ENCODE measurements at regions not wholly inside any gene's neighbourhood (a gene's known extent, or its start where the extent isn't known, plus 50 kb on each side); places are given as distances from the start of the nearest gene placed in this dataset.

DNA sequence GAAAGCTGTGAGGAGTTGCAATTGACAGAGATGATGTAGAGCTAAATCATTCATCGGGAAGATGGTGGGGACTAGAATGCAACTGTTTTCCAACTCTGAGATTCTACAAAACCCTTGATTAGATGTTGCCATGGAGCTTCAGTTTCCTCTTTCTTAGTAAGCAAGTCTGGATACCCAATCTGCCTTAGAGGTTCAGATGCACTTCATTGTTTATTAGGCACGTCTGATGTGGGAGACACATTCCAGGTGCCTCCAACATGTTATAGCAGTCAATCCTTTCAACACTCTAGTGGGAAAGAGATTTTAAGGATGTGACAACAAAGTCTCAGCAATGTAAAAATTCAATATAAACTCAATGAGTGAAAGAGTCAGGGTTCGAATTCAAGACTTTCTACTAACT is 291.3 kb upstream of the PHYHIPL start:
- Mint-ChIP-seq H3K9me3 (peaks cover 3 to 13% (median 10%) of the 10 kb centered on the region in 3 donors), H3K27me3 (no peaks in the 10 kb centered on the region), H3K36me3 (no peaks in the 10 kb centered on the region), H3K4me1 (no peaks in the 10 kb centered on the region), H3K4me3 (no peak overlapping the region), H3K27ac (no peak overlapping the region)

DNA sequence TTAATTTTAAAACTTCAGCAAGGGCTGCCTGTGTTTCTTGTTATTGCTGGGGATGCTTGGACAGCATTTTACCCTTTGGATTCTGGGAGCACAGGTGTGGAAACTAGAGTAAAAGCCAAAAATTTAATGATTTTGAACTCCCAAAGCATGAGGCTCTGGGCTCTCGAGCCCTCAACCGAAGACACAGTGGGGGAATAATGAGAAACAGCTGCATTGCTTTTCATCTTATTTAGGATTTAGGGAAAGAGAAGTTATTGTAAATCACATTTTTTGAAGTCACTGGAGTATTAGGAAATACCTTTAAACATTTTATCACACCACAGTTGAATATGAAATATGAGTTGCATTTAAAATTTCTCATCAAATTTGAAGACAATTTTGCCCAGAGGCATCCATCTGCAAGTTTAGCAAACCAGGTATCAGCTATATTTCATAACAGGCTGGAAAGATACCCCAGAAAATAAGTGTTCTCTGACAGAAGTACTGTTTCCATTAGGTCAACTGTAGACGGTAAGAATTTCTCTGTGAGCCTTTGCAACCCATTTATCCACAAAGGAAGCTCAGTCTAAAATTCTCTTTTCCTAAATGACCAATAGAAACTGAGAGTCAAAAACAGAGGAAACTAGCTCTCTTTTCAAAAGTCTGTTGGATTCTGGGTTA is 290.6 kb upstream of the PHYHIPL start:
- no peak overlapping the region for H3K4me3 Mint-ChIP-seq
- H3K4me1 Mint-ChIP-seq = no peaks in the 10 kb centered on the region
- H3K36me3 Mint-ChIP-seq = no peaks in the 10 kb centered on the region
- no peak overlapping the region for H3K27ac Mint-ChIP-seq
- peaks cover 3 to 13% (median 10%) of the 10 kb centered on the region in 3 donors for H3K9me3 Mint-ChIP-seq
- no peaks in the 10 kb centered on the region for H3K27me3 Mint-ChIP-seq

GRCh38 chr10:58886406-58886805 is 290.0 kb upstream of the PHYHIPL start:
- no peak overlapping the region for H3K4me3 Mint-ChIP-seq
- peaks cover 3 to 12% (median 7%) of the 10 kb centered on the region in 3 donors for H3K9me3 Mint-ChIP-seq
- no peaks in the 10 kb centered on the region for H3K36me3 Mint-ChIP-seq
- no peaks in the 10 kb centered on the region for H3K4me1 Mint-ChIP-seq
- no peak overlapping the region for H3K27ac Mint-ChIP-seq
- no peaks in the 10 kb centered on the region for H3K27me3 Mint-ChIP-seq

DNA sequence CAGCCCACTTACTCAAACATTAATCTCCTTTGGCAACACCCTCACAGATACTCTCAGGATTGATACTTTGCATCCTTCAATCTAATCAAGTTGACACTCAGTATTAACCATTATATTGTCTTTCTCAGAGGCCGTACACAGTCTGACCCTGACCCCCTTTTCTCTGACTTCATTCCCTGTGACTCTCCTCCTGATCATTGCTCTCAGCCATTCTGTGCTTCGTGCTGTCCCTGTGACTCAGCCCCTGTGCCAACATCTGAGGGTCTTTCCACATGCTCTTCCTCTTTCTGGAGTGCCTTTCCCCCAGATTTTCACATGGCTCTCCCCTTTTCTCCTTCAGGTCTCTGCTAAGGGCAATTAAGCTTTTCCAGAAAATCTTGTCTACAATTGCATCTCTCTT is 289.0 kb upstream of the PHYHIPL start:
- Mint-ChIP-seq H3K9me3 (peaks cover 1 to 4% (median 4%) of the 10 kb centered on the region in 3 donors), H3K27me3 (no peaks in the 10 kb centered on the region), H3K36me3 (no peaks in the 10 kb centered on the region), H3K4me3 (no peak overlapping the region), H3K27ac (no peak overlapping the region), H3K4me1 (no peaks in the 10 kb centered on the region)

DNA sequence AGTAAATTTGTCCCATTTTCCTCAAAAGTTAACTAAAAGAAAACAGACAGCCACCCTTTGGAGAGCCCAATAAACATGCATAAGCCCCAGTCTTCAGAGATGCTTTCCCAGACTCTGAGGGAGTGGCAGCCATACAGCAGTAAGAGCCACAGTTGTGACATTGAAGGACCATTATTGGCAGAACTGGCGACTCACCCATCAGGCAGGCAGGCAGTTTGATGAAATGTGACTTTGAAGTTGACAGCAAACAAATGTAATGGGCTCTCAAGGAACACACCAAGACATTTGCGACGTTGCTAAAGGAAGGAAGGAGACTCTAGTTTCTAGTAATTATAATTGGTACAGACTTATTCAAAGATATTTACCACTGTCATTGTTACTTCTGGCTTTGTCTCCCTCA is 287.5 kb upstream of the PHYHIPL start:
- H3K4me3 Mint-ChIP-seq = no peak overlapping the region
- H3K4me1 Mint-ChIP-seq = no peaks in the 10 kb centered on the region
- H3K36me3 Mint-ChIP-seq = no peaks in the 10 kb centered on the region
- H3K27ac Mint-ChIP-seq = no peak overlapping the region
- peaks cover 1% of the 10 kb centered on the region for H3K27me3 Mint-ChIP-seq
- peaks cover 0 to 2% (median 0%) of the 10 kb centered on the region in 3 donors for H3K9me3 Mint-ChIP-seq

- H3K36me3 Mint-ChIP-seq = no peaks in the 10 kb centered on the region
These were observed 284.4 kb upstream of the PHYHIPL start for GRCh38 chr10:58892031-58892531.

DNA sequence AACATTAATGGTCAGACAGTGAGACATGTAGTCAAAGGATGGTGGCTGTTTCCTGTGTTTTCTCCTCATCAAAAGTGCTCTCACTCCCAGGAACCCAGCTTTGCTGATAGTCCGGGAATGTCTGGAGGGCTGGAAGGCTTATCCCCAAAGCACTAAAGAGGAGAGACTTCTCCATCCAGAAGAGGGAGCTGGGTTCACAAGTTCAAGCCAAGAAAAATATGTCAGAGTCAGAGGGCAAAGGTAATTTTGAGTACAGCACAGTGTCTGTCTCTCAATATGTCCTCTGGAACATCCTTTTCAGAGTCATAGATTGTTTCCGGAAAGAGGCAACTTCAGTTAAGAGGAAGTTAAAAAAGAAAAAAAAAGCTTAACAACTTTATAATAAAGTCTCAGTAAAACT is 281.5 kb upstream of the PHYHIPL start:
- no peaks in the 10 kb centered on the region for H3K36me3 Mint-ChIP-seq
- H3K4me3 Mint-ChIP-seq = no peak overlapping the region
- H3K4me1 Mint-ChIP-seq = no peaks in the 10 kb centered on the region
- peaks cover 1% of the 10 kb centered on the region for H3K27me3 Mint-ChIP-seq
- H3K9me3 Mint-ChIP-seq = peaks cover 0 to 5% (median 0%) of the 10 kb centered on the region in 3 donors
- H3K27ac Mint-ChIP-seq = no peak overlapping the region

More at GRCh38 chr10:58892031-58892531, 284.4 kb upstream of the PHYHIPL start:
- no peak overlapping the region for H3K4me3 Mint-ChIP-seq
- H3K4me1 Mint-ChIP-seq = no peaks in the 10 kb centered on the region
- peaks cover 1% of the 10 kb centered on the region for H3K27me3 Mint-ChIP-seq
- H3K9me3 Mint-ChIP-seq = peaks cover 0 to 2% (median 0%) of the 10 kb centered on the region in 3 donors
- no peak overlapping the region for H3K27ac Mint-ChIP-seq

GRCh38 chr10:58896229-58896628 is 280.2 kb upstream of the PHYHIPL start:
- Mint-ChIP-seq H3K9me3 (peaks cover 0 to 3% (median 0%) of the 10 kb centered on the region in 3 donors), H3K4me1 (no peaks in the 10 kb centered on the region)

GRCh38 chr10:58897236-58897635 is 279.2 kb upstream of the PHYHIPL start:
- H3K4me3 Mint-ChIP-seq = no peak overlapping the region
- no peak overlapping the region for H3K27ac Mint-ChIP-seq
- peaks cover 0 to 3% (median 2%) of the 10 kb centered on the region in 3 donors for H3K9me3 Mint-ChIP-seq
- H3K27me3 Mint-ChIP-seq = peaks cover 1% of the 10 kb centered on the region
- no peaks in the 10 kb centered on the region for H3K36me3 Mint-ChIP-seq
- H3K4me1 Mint-ChIP-seq = no peaks in the 10 kb centered on the region

More at GRCh38 chr10:58896229-58896628, 280.2 kb upstream of the PHYHIPL start:
- Mint-ChIP-seq H3K27ac (no peak overlapping the region), H3K27me3 (peaks cover 1% of the 10 kb centered on the region), H3K36me3 (no peaks in the 10 kb centered on the region), H3K4me3 (no peak overlapping the region)

- no peak overlapping the region for H3K27ac Mint-ChIP-seq
These were observed 278.7 kb upstream of the PHYHIPL start for GRCh38 chr10:58897708-58898107.

DNA sequence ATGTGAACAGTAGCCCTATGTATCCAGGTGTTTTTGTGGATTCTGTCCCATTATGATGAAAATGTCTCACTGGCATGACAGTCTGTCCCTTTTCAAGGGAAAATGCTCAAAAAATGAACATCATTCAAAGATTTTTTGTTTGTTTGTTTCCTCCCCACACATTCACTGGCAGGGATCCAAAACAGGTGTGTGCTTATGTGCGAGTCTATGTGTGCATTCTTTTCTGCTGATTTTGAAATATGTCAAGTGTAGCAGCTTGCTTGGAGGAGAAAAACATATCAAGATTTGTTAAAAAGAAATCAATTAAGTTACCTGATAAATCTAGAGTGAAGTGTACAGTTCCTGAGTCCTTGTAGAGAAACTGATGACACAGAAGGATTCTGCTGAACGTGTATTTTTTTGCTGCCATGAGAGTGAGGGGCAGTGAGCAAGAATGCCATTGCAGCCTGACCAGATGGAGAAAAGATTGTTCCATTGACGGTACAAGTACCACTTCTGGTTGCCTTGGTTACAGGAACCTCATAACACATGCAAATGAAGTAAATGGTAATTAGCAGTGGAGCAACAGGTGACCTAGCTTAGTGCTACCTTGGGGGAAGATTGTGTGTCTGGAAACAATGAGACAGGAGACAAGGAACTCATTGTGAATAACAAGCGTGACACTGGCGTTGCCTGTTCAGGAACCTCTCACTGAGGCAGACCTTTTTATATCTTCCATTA is 277.4 kb upstream of the PHYHIPL start:
- no peaks in the 10 kb centered on the region for H3K27me3 Mint-ChIP-seq
- no peaks in the 10 kb centered on the region for H3K4me1 Mint-ChIP-seq
- H3K9me3 Mint-ChIP-seq = peaks cover 0 to 3% (median 2%) of the 10 kb centered on the region in 3 donors
- H3K36me3 Mint-ChIP-seq = no peaks in the 10 kb centered on the region
- no peak overlapping the region for H3K4me3 Mint-ChIP-seq
- H3K27ac Mint-ChIP-seq = no peak overlapping the region

More at GRCh38 chr10:58897708-58898107, 278.7 kb upstream of the PHYHIPL start:
- no peaks in the 10 kb centered on the region for H3K4me1 Mint-ChIP-seq
- H3K4me3 Mint-ChIP-seq = no peak overlapping the region
- H3K36me3 Mint-ChIP-seq = no peaks in the 10 kb centered on the region
- H3K27me3 Mint-ChIP-seq = peaks cover 1% of the 10 kb centered on the region
- H3K9me3 Mint-ChIP-seq = peaks cover 0 to 3% (median 2%) of the 10 kb centered on the region in 3 donors

DNA sequence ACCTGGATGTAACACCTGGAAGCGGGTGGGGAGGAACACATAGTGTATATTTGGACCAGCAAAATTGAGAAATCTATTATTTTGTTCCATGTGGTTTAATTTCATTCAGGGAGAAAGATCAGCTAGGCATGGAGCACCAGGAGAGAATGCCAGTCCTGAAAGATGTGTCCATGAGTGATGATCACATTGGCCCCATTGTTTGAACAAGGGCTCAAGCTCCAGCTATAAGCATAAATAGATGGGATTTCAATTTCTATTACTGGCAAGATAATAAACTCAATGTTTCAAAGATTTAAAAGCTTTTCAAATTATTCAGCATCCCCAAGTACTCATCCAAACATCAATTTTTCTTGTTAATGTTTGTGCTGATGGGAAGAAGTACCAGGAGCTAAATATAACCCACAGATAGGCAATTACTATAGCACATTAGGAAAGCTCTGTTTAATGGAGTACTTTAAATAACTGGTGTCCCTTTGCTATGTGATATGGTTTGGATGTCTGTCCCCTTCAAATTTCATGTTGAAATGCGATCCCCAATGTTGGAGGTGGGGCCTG is 275.3 kb upstream of the PHYHIPL start:
- Mint-ChIP-seq H3K4me1 (no peaks in the 10 kb centered on the region), H3K27ac (no peak overlapping the region), H3K36me3 (no peaks in the 10 kb centered on the region)

GRCh38 chr10:58903071-58903470 is 273.4 kb upstream of the PHYHIPL start:
- Mint-ChIP-seq H3K27ac (no peak overlapping the region), H3K27me3 (no peaks in the 10 kb centered on the region), H3K4me3 (no peak overlapping the region), H3K4me1 (no peaks in the 10 kb centered on the region), H3K9me3 (peaks cover 0 to 7% (median 3%) of the 10 kb centered on the region in 3 donors), H3K36me3 (no peaks in the 10 kb centered on the region)

More for the DNA sequence above, 275.3 kb upstream of the PHYHIPL start:
- Mint-ChIP-seq H3K4me3 (no peak overlapping the region), H3K9me3 (peaks cover 0 to 5% (median 3%) of the 10 kb centered on the region in 3 donors), H3K27me3 (no peaks in the 10 kb centered on the region)

DNA sequence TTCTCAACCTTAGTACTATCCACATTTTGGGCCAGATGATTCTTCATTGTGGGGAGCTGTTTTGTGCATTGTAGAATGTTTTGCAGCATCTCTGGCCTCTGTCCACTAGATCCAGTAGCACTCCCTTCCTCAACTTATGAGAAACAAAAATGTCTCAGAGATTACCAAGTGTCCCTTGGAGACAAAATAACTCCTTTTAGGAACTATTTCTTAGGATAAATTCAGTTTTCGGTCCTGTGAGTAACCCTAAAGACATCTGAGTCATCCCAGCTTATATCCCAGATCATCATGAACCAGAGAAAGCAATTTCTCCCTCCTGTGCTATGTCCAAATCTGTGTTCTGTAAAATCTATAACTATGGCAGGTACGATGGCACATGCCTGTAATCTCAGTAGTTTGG is 266.6 kb upstream of the PHYHIPL start:
- Mint-ChIP-seq H3K27me3 (no peaks in the 10 kb centered on the region), H3K36me3 (no peaks in the 10 kb centered on the region), H3K4me3 (peak overlapping the region in 1 of 4 donors; percentile 52), H3K27ac (no peak overlapping the region), H3K4me1 (no peaks in the 10 kb centered on the region), H3K9me3 (peaks cover 0 to 5% (median 0%) of the 10 kb centered on the region in 3 donors)

DNA sequence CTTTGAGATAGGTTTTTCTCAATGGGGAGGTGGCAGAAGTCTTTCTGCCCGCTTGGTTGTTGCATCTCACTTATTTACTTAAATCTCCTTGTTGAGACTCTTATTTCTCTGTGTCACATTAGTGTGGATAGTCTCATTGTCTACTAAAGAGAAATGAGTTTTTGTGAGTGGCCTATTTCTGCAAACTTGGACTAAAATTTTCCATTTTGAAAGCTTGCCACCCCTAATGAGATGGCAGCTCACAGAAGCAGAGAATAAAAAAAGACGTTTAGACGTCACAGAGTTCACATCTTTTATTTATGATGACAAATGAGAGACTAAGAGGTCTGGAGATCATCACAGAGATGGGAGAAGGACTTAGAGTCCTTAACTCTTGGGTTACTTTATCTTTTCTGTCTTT is 262.7 kb upstream of the PHYHIPL start:
- Mint-ChIP-seq H3K27ac (no peak overlapping the region), H3K4me1 (no peaks in the 10 kb centered on the region), H3K4me3 (no peak overlapping the region), H3K27me3 (no peaks in the 10 kb centered on the region), H3K36me3 (no peaks in the 10 kb centered on the region), H3K9me3 (no peaks in the 10 kb centered on the region)

All from IgD-negative memory B cell (primary cell).